A673 (cell line): ENCODE measurements at regions not wholly inside any gene's neighbourhood (a gene's known extent, or its start where the extent isn't known, plus 50 kb on each side); places are given as distances from the start of the nearest gene placed in this dataset.

Source experiments
- BruUV-seq: library from RNA; stranded (reverse); fragments of 400-500 nt; replicated peaks from 2 replicates; lab custom pipeline; 2021; lab: Mats Ljungman, UMichigan
- CTCF ChIA-PET: fragments of 300-600 bp; sonication (Branson Sonifier 250); formaldehyde crosslinking; loops from one replicate; lab custom pipeline; 2022; ENCODE audit warnings: antibody characterized with exemption; lab: Charles Lee
- POLR2A ChIA-PET: fragments of 300-600 bp; sonication (Branson Sonifier 250); formaldehyde crosslinking; loops from one replicate; lab custom pipeline; 2022; ENCODE audit warnings: antibody characterized with exemption; ENCODE audit not compliant: low non-redundant PET; lab: Charles Lee
- DNase-seq: peaks from one replicate; pipeline ENCODE4 v3.0.0-alpha.2; 2015; ENCODE audit warnings: low spot score
- H3K27ac ChIP-seq: fragments of 200-600 bp; sonication (generic); 2 replicates; pipeline ENCODE4 v1.5.1; 2016; ENCODE audit warnings: mixed run types, low read depth, mild to moderate bottlenecking, mixed read lengths, antibody characterized with exemption, low read length; ENCODE audit not compliant: poor library complexity, severe bottlenecking
- H3K27me3 ChIP-seq: fragments of 200-600 bp; sonication (generic); replicated peaks from 2 replicates; pipeline ENCODE4 v1.6.1; 2017; ENCODE audit warnings: mixed run types, low read depth, mild to moderate bottlenecking, mixed read lengths, antibody characterized with exemption, low read length; ENCODE audit not compliant: insufficient read depth, poor library complexity
- H3K36me3 ChIP-seq: fragments of 200-600 bp; sonication (generic); 2 replicates; pipeline ENCODE4 v1.6.1; 2016; ENCODE audit warnings: mixed run types, mild to moderate bottlenecking, mixed read lengths, antibody characterized with exemption, low read length; ENCODE audit not compliant: insufficient read depth, poor library complexity, severe bottlenecking
- H3K4me1 ChIP-seq: fragments of 200-600 bp; sonication (generic); 2 replicates; pipeline ENCODE4 v1.6.1; 2017; ENCODE audit warnings: mixed run types, mild to moderate bottlenecking, mixed read lengths, antibody characterized with exemption, low read length; ENCODE audit not compliant: insufficient read depth, poor library complexity, severe bottlenecking
- H3K4me3 ChIP-seq: fragments of 200-600 bp; sonication (generic); 2 replicates; pipeline ENCODE4 v1.5.1; 2016; ENCODE audit warnings: low read depth, mixed run types, mild to moderate bottlenecking, mixed read lengths, low read length; ENCODE audit not compliant: poor library complexity, severe bottlenecking
- H3K9me3 ChIP-seq: fragments of 200-600 bp; sonication (generic); 2 replicates; pipeline ENCODE4 v1.6.1; 2016; ENCODE audit warnings: mixed run types, low read depth, mild to moderate bottlenecking, mixed read lengths, antibody characterized with exemption, low read length; ENCODE audit not compliant: poor library complexity, severe bottlenecking
- EZH2 ChIP-seq: fragments of 200-600 bp; sonication (generic); IDR thresholded peaks from 2 replicates; pipeline ENCODE4 v1.6.1; 2017; ENCODE audit warnings: borderline replicate concordance, low read depth, mild to moderate bottlenecking, mixed read lengths, antibody characterized with exemption, low read length; ENCODE audit not compliant: poor library complexity, severe bottlenecking
- intact Hi-C: fragments of 100-400 bp; cut with micrococcal nuclease; formaldehyde crosslinking; loops from one replicate; pipeline ENCODE4 v1.10.0; 2022; ENCODE audit not compliant: unreplicated experiment
- TF ChIP-seq, protein P1 (sequence below): fragments of 300-800, 200-600 bp; sonication (generic); conservative IDR thresholded peaks from 2 replicates; pipeline ENCODE4 v1.5.1; 2017; ENCODE audit warnings: low read depth, mild to moderate bottlenecking, antibody characterized with exemption, low read length, moderate library complexity, mixed read lengths

- no peak for TF ChIP-seq EZH2
- TF ChIP-seq, protein P1, sequence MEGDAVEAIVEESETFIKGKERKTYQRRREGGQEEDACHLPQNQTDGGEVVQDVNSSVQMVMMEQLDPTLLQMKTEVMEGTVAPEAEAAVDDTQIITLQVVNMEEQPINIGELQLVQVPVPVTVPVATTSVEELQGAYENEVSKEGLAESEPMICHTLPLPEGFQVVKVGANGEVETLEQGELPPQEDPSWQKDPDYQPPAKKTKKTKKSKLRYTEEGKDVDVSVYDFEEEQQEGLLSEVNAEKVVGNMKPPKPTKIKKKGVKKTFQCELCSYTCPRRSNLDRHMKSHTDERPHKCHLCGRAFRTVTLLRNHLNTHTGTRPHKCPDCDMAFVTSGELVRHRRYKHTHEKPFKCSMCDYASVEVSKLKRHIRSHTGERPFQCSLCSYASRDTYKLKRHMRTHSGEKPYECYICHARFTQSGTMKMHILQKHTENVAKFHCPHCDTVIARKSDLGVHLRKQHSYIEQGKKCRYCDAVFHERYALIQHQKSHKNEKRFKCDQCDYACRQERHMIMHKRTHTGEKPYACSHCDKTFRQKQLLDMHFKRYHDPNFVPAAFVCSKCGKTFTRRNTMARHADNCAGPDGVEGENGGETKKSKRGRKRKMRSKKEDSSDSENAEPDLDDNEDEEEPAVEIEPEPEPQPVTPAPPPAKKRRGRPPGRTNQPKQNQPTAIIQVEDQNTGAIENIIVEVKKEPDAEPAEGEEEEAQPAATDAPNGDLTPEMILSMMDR, result no peak
- intact Hi-C loops, result no loop called here
- Histone ChIP-seq H3K4me1 (no peaks in the 10 kb centered on the region), H3K4me3 (no peak overlapping the region), H3K36me3 (no peaks in the 10 kb centered on the region), H3K9me3 (peaks cover 11% of the 10 kb centered on the region), H3K27me3 (no peaks in the 10 kb centered on the region), H3K27ac (no peak overlapping the region)
- ChIA-PET CTCF (no interaction called here), POLR2A (no interaction called here)
- no TSS peak for BruUV-seq
- DNase-seq, result no peak
Observed at GRCh38 chr10:32153252-32153651, 97.0 kb upstream of the KIF5B start.

DNA sequence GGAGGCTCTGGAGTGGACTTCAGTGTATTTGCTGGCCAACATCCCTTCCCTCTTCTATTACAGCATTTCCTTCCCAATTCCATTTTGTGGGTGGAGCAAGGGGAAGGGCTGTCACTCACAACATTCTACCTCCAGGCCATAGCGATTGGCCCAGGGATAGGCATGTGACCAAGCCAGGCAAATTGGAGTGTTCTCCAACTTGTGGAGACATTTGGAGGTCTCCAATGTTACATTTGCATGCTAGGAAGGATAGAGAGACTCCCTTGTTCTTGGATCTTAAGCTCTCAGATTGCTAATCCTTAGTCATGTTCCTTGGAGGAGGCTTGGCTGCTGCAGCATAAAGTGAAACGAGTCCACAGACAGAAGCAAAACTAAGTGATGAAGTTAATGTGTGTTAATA lies 95.6 kb upstream of the KIF5B start:
- DNase-seq, result no peak
- no peak for TF ChIP-seq EZH2
- TF ChIP-seq, protein P1, result no peak
- POLR2A ChIA-PET, result no interaction called here
- no peaks in the 10 kb centered on the region for H3K27me3 ChIP-seq
- no peak overlapping the region for H3K27ac ChIP-seq
- BruUV-seq, result no TSS peak
- no peak overlapping the region for H3K4me3 ChIP-seq
- intact Hi-C loops, result no loop called here
- peaks cover 11% of the 10 kb centered on the region for H3K9me3 ChIP-seq
- no peaks in the 10 kb centered on the region for H3K4me1 ChIP-seq
- no peaks in the 10 kb centered on the region for H3K36me3 ChIP-seq
- CTCF ChIA-PET, result no interaction called here

DNA sequence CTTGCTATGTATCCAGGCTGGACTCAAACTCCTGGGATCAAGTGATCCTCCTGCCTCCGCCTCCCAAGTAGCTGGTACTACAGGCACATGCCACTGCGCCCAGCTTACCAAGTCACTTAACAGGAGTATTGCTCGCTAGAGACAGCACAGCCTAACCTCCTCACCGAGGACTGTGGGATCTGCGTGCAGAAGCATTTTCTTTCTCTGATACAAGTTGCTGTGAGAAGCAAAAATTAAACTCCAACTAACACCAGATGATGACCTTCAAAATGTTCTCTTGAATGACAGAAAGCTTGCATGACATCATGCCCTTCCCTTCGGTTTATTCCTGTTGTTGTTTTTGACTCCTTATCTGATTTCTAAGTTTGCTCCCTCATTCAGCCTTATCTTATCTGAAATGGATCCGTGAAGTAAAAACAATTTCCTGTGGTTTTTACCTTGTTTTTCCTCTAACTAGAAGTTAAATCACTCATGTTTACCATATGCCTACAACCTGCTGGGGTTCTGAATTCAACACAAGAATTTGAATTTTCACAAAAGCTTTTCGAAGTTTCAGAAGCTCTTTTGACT lies 94.4 kb upstream of the KIF5B start:
- DNase-seq, result no peak
- Histone ChIP-seq H3K27ac (no peak overlapping the region), H3K4me1 (no peaks in the 10 kb centered on the region), H3K36me3 (no peaks in the 10 kb centered on the region), H3K4me3 (no peak overlapping the region), H3K27me3 (no peaks in the 10 kb centered on the region), H3K9me3 (peaks cover 11% of the 10 kb centered on the region)
- no peak for TF ChIP-seq EZH2
- TF ChIP-seq, protein P1, result no peak
- ChIA-PET POLR2A (no interaction called here), CTCF (no interaction called here)
- no TSS peak for BruUV-seq
- intact Hi-C loops, result no loop called here
